ENCODE measurements at regions not wholly inside any gene's neighbourhood (a gene's known extent, or its start where the extent isn't known, plus 50 kb on each side); places are given as distances from the start of the nearest gene placed in this dataset.

GRCh38 chr3:139234491-139234890 lies 109.3 kb upstream of the MRPS22 start:
- no peak for DNase-seq (ENCODE audit: low read depth, low spot score)
- no peaks in the 10 kb centered on the region for H3K4me1 ChIP-seq (ENCODE audit: insufficient read depth, insufficient read length)
- TF ChIP-seq SUZ12 (IDR thresholded peaks at IDR 0.05; ENCODE audit: extremely low read depth, insufficient read depth, insufficient read length): no peak
- TF ChIP-seq ZNF274 (IDR thresholded peaks at IDR 0.05; ENCODE audit: low read depth, low read length): no peak
- no peak for TF ChIP-seq YY1 (IDR thresholded peaks at IDR 0.05; ENCODE audit: insufficient read depth, insufficient read length)
- H3K36me3 ChIP-seq (ENCODE audit: insufficient read depth, insufficient read length, low read length): no peaks in the 10 kb centered on the region
- no peaks in the 10 kb centered on the region for H3K9me3 ChIP-seq (ENCODE audit: insufficient read depth, low read length)
- H3K9ac ChIP-seq (ENCODE audit: insufficient read length, low read depth): no peak overlapping the region
- no peak overlapping the region for H3K4me3 ChIP-seq (ENCODE audit: insufficient read length, low read depth)
- H3K27me3 ChIP-seq (ENCODE audit: insufficient read depth, insufficient read length): peaks cover 8% of the 10 kb centered on the region

GRCh38 chr3:139235192-139235591 lies 108.6 kb upstream of the MRPS22 start:
- Histone ChIP-seq H3K9ac (ENCODE audit: insufficient read length, low read depth) (no peak overlapping the region), H3K9me3 (ENCODE audit: insufficient read depth, low read length) (no peaks in the 10 kb centered on the region), H3K4me1 (ENCODE audit: insufficient read depth, insufficient read length) (no peaks in the 10 kb centered on the region), H3K36me3 (ENCODE audit: insufficient read depth, insufficient read length, low read length) (no peaks in the 10 kb centered on the region), H3K27me3 (ENCODE audit: insufficient read depth, insufficient read length) (peaks cover 8% of the 10 kb centered on the region), H3K4me3 (ENCODE audit: insufficient read length, low read depth) (no peak overlapping the region)
- DNase-seq (ENCODE audit: low read depth, low spot score): no peak
- no peak for TF ChIP-seq SUZ12 (IDR thresholded peaks at IDR 0.05; ENCODE audit: extremely low read depth, insufficient read depth, insufficient read length)
- TF ChIP-seq ZNF274 (IDR thresholded peaks at IDR 0.05; ENCODE audit: low read depth, low read length): no peak
- TF ChIP-seq YY1 (IDR thresholded peaks at IDR 0.05; ENCODE audit: insufficient read depth, insufficient read length): no peak

- TF ChIP-seq ZNF274 (IDR thresholded peaks at IDR 0.05; ENCODE audit: low read depth, low read length): no peak
- no peak for TF ChIP-seq SUZ12 (IDR thresholded peaks at IDR 0.05; ENCODE audit: extremely low read depth, insufficient read depth, insufficient read length)
- TF ChIP-seq YY1 (IDR thresholded peaks at IDR 0.05; ENCODE audit: insufficient read depth, insufficient read length): no peak
- no peaks in the 10 kb centered on the region for H3K9me3 ChIP-seq (ENCODE audit: insufficient read depth, low read length)
- H3K36me3 ChIP-seq (ENCODE audit: insufficient read depth, insufficient read length, low read length): no peaks in the 10 kb centered on the region
- H3K4me1 ChIP-seq (ENCODE audit: insufficient read depth, insufficient read length): no peaks in the 10 kb centered on the region
- no peak overlapping the region for H3K9ac ChIP-seq (ENCODE audit: insufficient read length, low read depth)
- no peak overlapping the region for H3K4me3 ChIP-seq (ENCODE audit: insufficient read length, low read depth)
- no peak for DNase-seq (ENCODE audit: low read depth, low spot score)
- H3K27me3 ChIP-seq (ENCODE audit: insufficient read depth, insufficient read length): peaks cover 8% of the 10 kb centered on the region
Observed at GRCh38 chr3:139236336-139236735, 107.5 kb upstream of the MRPS22 start.

GRCh38 chr3:139238281-139239030 lies 105.4 kb upstream of the MRPS22 start:
- Histone ChIP-seq H3K4me1 (ENCODE audit: insufficient read depth, insufficient read length) (no peaks in the 10 kb centered on the region), H3K36me3 (ENCODE audit: insufficient read depth, insufficient read length, low read length) (no peaks in the 10 kb centered on the region), H3K9ac (ENCODE audit: insufficient read length, low read depth) (no peak overlapping the region), H3K4me3 (ENCODE audit: insufficient read length, low read depth) (no peak overlapping the region), H3K9me3 (ENCODE audit: insufficient read depth, low read length) (no peaks in the 10 kb centered on the region), H3K27me3 (ENCODE audit: insufficient read depth, insufficient read length) (peaks cover 8% of the 10 kb centered on the region)
- no peak for DNase-seq (ENCODE audit: low read depth, low spot score)
- TF ChIP-seq ZNF274 (IDR thresholded peaks at IDR 0.05; ENCODE audit: low read depth, low read length) (no peak), SUZ12 (IDR thresholded peaks at IDR 0.05; ENCODE audit: extremely low read depth, insufficient read depth, insufficient read length) (no peak), YY1 (IDR thresholded peaks at IDR 0.05; ENCODE audit: insufficient read depth, insufficient read length) (no peak)

GRCh38 chr3:139239550-139239949 lies 104.3 kb upstream of the MRPS22 start:
- no peak overlapping the region for H3K9ac ChIP-seq (ENCODE audit: insufficient read length, low read depth)
- no peaks in the 10 kb centered on the region for H3K4me1 ChIP-seq (ENCODE audit: insufficient read depth, insufficient read length)
- H3K9me3 ChIP-seq (ENCODE audit: insufficient read depth, low read length): no peaks in the 10 kb centered on the region

GRCh38 chr3:139241783-139242182 lies 102.0 kb upstream of the MRPS22 start:
- Histone ChIP-seq H3K4me1 (ENCODE audit: insufficient read depth, insufficient read length) (no peaks in the 10 kb centered on the region), H3K36me3 (ENCODE audit: insufficient read depth, insufficient read length, low read length) (no peaks in the 10 kb centered on the region), H3K4me3 (ENCODE audit: insufficient read length, low read depth) (no peak overlapping the region), H3K27me3 (ENCODE audit: insufficient read depth, insufficient read length) (peaks cover 8% of the 10 kb centered on the region), H3K9me3 (ENCODE audit: insufficient read depth, low read length) (no peaks in the 10 kb centered on the region), H3K9ac (ENCODE audit: insufficient read length, low read depth) (no peak overlapping the region)
- TF ChIP-seq ZNF274 (IDR thresholded peaks at IDR 0.05; ENCODE audit: low read depth, low read length) (no peak), YY1 (IDR thresholded peaks at IDR 0.05; ENCODE audit: insufficient read depth, insufficient read length) (no peak), SUZ12 (IDR thresholded peaks at IDR 0.05; ENCODE audit: extremely low read depth, insufficient read depth, insufficient read length) (no peak)
- DNase-seq (ENCODE audit: low read depth, low spot score): no peak

More at GRCh38 chr3:139239550-139239949, 104.3 kb upstream of the MRPS22 start:
- H3K4me3 ChIP-seq (ENCODE audit: insufficient read length, low read depth): no peak overlapping the region
- H3K27me3 ChIP-seq (ENCODE audit: insufficient read depth, insufficient read length): peaks cover 8% of the 10 kb centered on the region
- no peak for DNase-seq (ENCODE audit: low read depth, low spot score)
- no peaks in the 10 kb centered on the region for H3K36me3 ChIP-seq (ENCODE audit: insufficient read depth, insufficient read length, low read length)
- TF ChIP-seq ZNF274 (IDR thresholded peaks at IDR 0.05; ENCODE audit: low read depth, low read length) (no peak), SUZ12 (IDR thresholded peaks at IDR 0.05; ENCODE audit: extremely low read depth, insufficient read depth, insufficient read length) (no peak), YY1 (IDR thresholded peaks at IDR 0.05; ENCODE audit: insufficient read depth, insufficient read length) (no peak)

GRCh38 chr3:139243710-139244109 lies 100.1 kb upstream of the MRPS22 start:
- TF ChIP-seq ZNF274 (IDR thresholded peaks at IDR 0.05; ENCODE audit: low read depth, low read length) (no peak), YY1 (IDR thresholded peaks at IDR 0.05; ENCODE audit: insufficient read depth, insufficient read length) (no peak), SUZ12 (IDR thresholded peaks at IDR 0.05; ENCODE audit: extremely low read depth, insufficient read depth, insufficient read length) (no peak)
- H3K36me3 ChIP-seq (ENCODE audit: insufficient read depth, insufficient read length, low read length): no peaks in the 10 kb centered on the region
- H3K9me3 ChIP-seq (ENCODE audit: insufficient read depth, low read length): no peaks in the 10 kb centered on the region
- H3K4me1 ChIP-seq (ENCODE audit: insufficient read depth, insufficient read length): no peaks in the 10 kb centered on the region
- H3K27me3 ChIP-seq (ENCODE audit: insufficient read depth, insufficient read length): peaks cover under 1% of the 10 kb centered on the region
- H3K4me3 ChIP-seq (ENCODE audit: insufficient read length, low read depth): no peak overlapping the region
- DNase-seq (ENCODE audit: low read depth, low spot score): no peak
- H3K9ac ChIP-seq (ENCODE audit: insufficient read length, low read depth): no peak overlapping the region
